GM19023 (cell line): ENCODE measurements at regions not wholly inside any gene's neighbourhood (a gene's known extent, or its start where the extent isn't known, plus 50 kb on each side); places are given as distances from the start of the nearest gene placed in this dataset.

Experiments
- ATAC-seq: cut with Tn5 transposase; IDR thresholded peaks from one replicate; pipeline ENCODE4 v1.9.1; 2021; ENCODE audit warnings: mild to moderate bottlenecking, moderate library complexity; ENCODE audit not compliant: unreplicated experiment

GRCh38 chr16:56093055-56093454 lies 98.2 kb upstream of the GNAO1 start:
- ATAC-seq: no peak

- no peak for ATAC-seq
Measured at GRCh38 chr16:56090076-56090475, 101.2 kb upstream of the GNAO1 start.

- ATAC-seq: no peak
Measured at GRCh38 chr16:56087626-56088025, 103.7 kb upstream of the GNAO1 start.

- no peak for ATAC-seq
Measured at GRCh38 chr16:56081371-56081770, 109.9 kb upstream of the GNAO1 start.

GRCh38 chr16:56075732-56076388 lies 115.4 kb upstream of the GNAO1 start:
- ATAC-seq: no peak

GRCh38 chr16:56073508-56073907 lies 117.8 kb upstream of the GNAO1 start:
- ATAC-seq: no peak

GRCh38 chr16:56072096-56072495 lies 119.2 kb upstream of the GNAO1 start:
- ATAC-seq: no peak

- no peak for ATAC-seq
Measured at GRCh38 chr16:56068816-56069215, 122.5 kb upstream of the GNAO1 start.

- no peak for ATAC-seq
Measured at GRCh38 chr16:56068314-56068713, 123.0 kb upstream of the GNAO1 start.

GRCh38 chr16:56067406-56067805 lies 123.9 kb upstream of the GNAO1 start:
- ATAC-seq: no peak

- no peak for ATAC-seq
Measured at GRCh38 chr16:56066617-56067016, 124.7 kb upstream of the GNAO1 start.

- ATAC-seq: no peak
Measured at GRCh38 chr16:56063111-56063510, 128.2 kb upstream of the GNAO1 start.

GRCh38 chr16:56057151-56057550 lies 134.1 kb upstream of the GNAO1 start:
- ATAC-seq: no peak

GRCh38 chr16:56050916-56051315 lies 140.4 kb upstream of the GNAO1 start:
- ATAC-seq: no peak

GRCh38 chr16:56048425-56049105 lies 142.7 kb upstream of the GNAO1 start:
- peak; percentile 52 for ATAC-seq

GRCh38 chr16:56047307-56048234 lies 143.7 kb upstream of the GNAO1 start:
- no peak for ATAC-seq

- ATAC-seq: no peak
Measured at GRCh38 chr16:56042416-56042815, 148.9 kb upstream of the GNAO1 start.

- no peak for ATAC-seq
Measured at GRCh38 chr16:56041556-56042140, 149.6 kb upstream of the GNAO1 start.

GRCh38 chr16:56038564-56039098 lies 152.7 kb upstream of the GNAO1 start:
- no peak for ATAC-seq

GRCh38 chr16:56032072-56032471 lies 156.9 kb upstream of the CES5A start:
- ATAC-seq: no peak

- no peak for ATAC-seq
Measured at GRCh38 chr16:56029026-56029425, 153.9 kb upstream of the CES5A start.
